OCI-LY3 (cell line): ENCODE measurements at regions not wholly inside any gene's neighbourhood (a gene's known extent, or its start where the extent isn't known, plus 50 kb on each side); places are given as distances from the start of the nearest gene placed in this dataset.

Experiments
- CTCF ChIP-seq: fragments of 200-600, 300-600 bp; sonication (generic); IDR thresholded peaks from 2 replicates; pipeline ENCODE4 v1.5.1; 2014; ENCODE audit warnings: antibody characterized with exemption, low read length, low read depth
- EZH2phosphoT487 ChIP-seq: fragments of 200-600 bp; shearing (Covaris generic); IDR thresholded peaks from 2 replicates; pipeline ENCODE4 v1.6.1; 2018; ENCODE audit warnings: antibody characterized with exemption, mixed run types, low read depth

GRCh38 chrX:7347465-7347864 lies 199.5 kb upstream of the PUDP start:
- TF ChIP-seq CTCF (no peak), EZH2phosphoT487 (no peak)
